ENCODE measurements at regions not wholly inside any gene's neighbourhood (a gene's known extent, or its start where the extent isn't known, plus 50 kb on each side); places are given as distances from the start of the nearest gene placed in this dataset.

GRCh38 chr13:97586941-97587340 is 153.0 kb downstream of the RAP2A start:
- TF ChIP-seq POLR2A (IDR thresholded peaks at IDR 0.05) (no peak), CTCF (IDR thresholded peaks at IDR 0.05) (no peak)

All from esophagus squamous epithelium (tissue), 4 donors.